DND-41 (cell line): ENCODE measurements at regions not wholly inside any gene's neighbourhood (a gene's known extent, or its start where the extent isn't known, plus 50 kb on each side); places are given as distances from the start of the nearest gene placed in this dataset.
"Not testable (repeated sequence)": the region's sequence is repeated elsewhere in the genome, so short reads cannot be mapped to it uniquely, and the experiment has no call there.

ENCODE experiments used
- ATAC-seq: fragments of 200-7000 bp; cut with Tn5 transposase; 3 replicates; pipeline ENCODE4 v1.9.1; 2021; ENCODE audit warnings: low read depth; ENCODE audit not compliant: insufficient read depth
- DNase-seq: peaks from one replicate; pipeline ENCODE4 v3.0.0-alpha.2; 2020
- H2AFZ ChIP-seq: 2 replicates; pipeline ENCODE4 v1.6.0; 2012; ENCODE audit warnings: low read depth, low read length
- H3K27ac ChIP-seq: 2 replicates; pipeline ENCODE4 v1.5.1; 2012; ENCODE audit warnings: low read length, inconsistent platforms
- H3K27me3 ChIP-seq: fragments of 200-600 bp; sonication (generic); 2 replicates; pipeline ENCODE4 v1.6.0; 2012; ENCODE audit warnings: low read length, mild to moderate bottlenecking, inconsistent platforms; ENCODE audit not compliant: insufficient read depth, poor library complexity
- H3K36me3 ChIP-seq: 2 replicates; pipeline ENCODE4 v1.5.1; 2012; ENCODE audit warnings: low read length, inconsistent platforms; ENCODE audit not compliant: insufficient read depth
- H3K4me1 ChIP-seq: 2 replicates; pipeline ENCODE4 v1.5.1; 2012; ENCODE audit warnings: mild to moderate bottlenecking, low read length; ENCODE audit not compliant: insufficient read depth
- H3K4me2 ChIP-seq: 2 replicates; pipeline ENCODE4 v1.6.0; 2012; ENCODE audit warnings: mild to moderate bottlenecking, moderate library complexity, low read length, inconsistent platforms; ENCODE audit not compliant: insufficient read depth
- H3K4me3 ChIP-seq, 2 experiments: fragments of 200-600 bp in 1 of 2; shearing (Covaris generic) in 1 of 2; 2 replicates each; pipeline ENCODE4 v1.5.1; 2012 to 2016; ENCODE audit warnings: inconsistent platforms in 2 of 2, low read length in 2 of 2, mild to moderate bottlenecking in 2 of 2, low read depth in 1 of 2, moderate library complexity in 1 of 2
- H3K79me2 ChIP-seq: 2 replicates; pipeline ENCODE4 v1.6.0; 2012; ENCODE audit warnings: low read length, inconsistent platforms; ENCODE audit not compliant: insufficient read depth
- H3K9ac ChIP-seq: 2 replicates; pipeline ENCODE4 v1.6.0; 2012; ENCODE audit warnings: low read depth, mild to moderate bottlenecking, inconsistent platforms, low read length, moderate library complexity
- H3K9me3 ChIP-seq: 2 replicates; pipeline ENCODE4 v1.5.1; 2012; ENCODE audit warnings: low read length, moderate library complexity, mild to moderate bottlenecking, inconsistent platforms; ENCODE audit not compliant: insufficient read depth, severe bottlenecking
- H4K20me1 ChIP-seq: 2 replicates; pipeline ENCODE4 v1.6.0; 2012; ENCODE audit warnings: low read length; ENCODE audit not compliant: insufficient read depth
- EZH2 ChIP-seq: IDR thresholded peaks from 3 replicates; pipeline ENCODE4 v1.6.1; 2012; ENCODE audit warnings: borderline replicate concordance, low read depth, mild to moderate bottlenecking, moderate library complexity, low read length, inconsistent platforms; ENCODE audit not compliant: severe bottlenecking
- TF ChIP-seq, protein P1 (sequence below): IDR thresholded peaks from 2 replicates; pipeline ENCODE4 v1.5.1; 2012; ENCODE audit warnings: borderline replicate concordance, low read length, moderate library complexity, mild to moderate bottlenecking; ENCODE audit not compliant: poor library complexity, severe bottlenecking; ENCODE audit errors: extremely low read depth

DNA sequence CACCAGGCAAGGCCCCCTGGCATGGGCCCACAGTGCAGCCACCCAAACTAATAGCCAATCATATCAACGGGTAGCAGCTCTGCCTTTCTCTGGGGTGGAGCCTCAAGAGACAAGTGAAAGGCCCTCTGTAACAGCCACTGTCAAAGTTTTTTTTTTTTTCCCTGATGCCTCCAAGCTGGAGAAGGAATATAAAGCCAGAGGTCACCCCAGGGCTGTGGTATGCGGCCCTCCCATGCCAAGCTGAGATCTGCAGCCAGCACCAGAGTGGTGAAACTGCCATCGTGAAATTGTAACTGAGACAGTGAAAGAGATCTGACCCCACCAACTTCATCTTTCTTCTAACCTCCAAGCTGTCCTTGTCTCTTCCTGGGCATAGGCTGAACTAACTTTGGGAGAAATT lies 407.0 kb downstream of the KLHL4 start:
- Histone ChIP-seq H4K20me1 (no peaks in the 10 kb centered on the region), H3K27ac (no peak overlapping the region), H3K27me3 (no peaks in the 10 kb centered on the region), H3K4me1 (no peaks in the 10 kb centered on the region), H3K9ac (no peak overlapping the region), H3K9me3 (no peaks in the 10 kb centered on the region), H2AFZ (no peak overlapping the region), H3K79me2 (no peaks in the 10 kb centered on the region), H3K4me2 (no peak overlapping the region), H3K4me3 (no peak overlapping the region), H3K36me3 (no peaks in the 10 kb centered on the region)
- TF ChIP-seq, protein P1, sequence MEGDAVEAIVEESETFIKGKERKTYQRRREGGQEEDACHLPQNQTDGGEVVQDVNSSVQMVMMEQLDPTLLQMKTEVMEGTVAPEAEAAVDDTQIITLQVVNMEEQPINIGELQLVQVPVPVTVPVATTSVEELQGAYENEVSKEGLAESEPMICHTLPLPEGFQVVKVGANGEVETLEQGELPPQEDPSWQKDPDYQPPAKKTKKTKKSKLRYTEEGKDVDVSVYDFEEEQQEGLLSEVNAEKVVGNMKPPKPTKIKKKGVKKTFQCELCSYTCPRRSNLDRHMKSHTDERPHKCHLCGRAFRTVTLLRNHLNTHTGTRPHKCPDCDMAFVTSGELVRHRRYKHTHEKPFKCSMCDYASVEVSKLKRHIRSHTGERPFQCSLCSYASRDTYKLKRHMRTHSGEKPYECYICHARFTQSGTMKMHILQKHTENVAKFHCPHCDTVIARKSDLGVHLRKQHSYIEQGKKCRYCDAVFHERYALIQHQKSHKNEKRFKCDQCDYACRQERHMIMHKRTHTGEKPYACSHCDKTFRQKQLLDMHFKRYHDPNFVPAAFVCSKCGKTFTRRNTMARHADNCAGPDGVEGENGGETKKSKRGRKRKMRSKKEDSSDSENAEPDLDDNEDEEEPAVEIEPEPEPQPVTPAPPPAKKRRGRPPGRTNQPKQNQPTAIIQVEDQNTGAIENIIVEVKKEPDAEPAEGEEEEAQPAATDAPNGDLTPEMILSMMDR = no peak
- TF ChIP-seq EZH2 = no peak
- ATAC-seq (no peak), DNase-seq (no peak)

DNA sequence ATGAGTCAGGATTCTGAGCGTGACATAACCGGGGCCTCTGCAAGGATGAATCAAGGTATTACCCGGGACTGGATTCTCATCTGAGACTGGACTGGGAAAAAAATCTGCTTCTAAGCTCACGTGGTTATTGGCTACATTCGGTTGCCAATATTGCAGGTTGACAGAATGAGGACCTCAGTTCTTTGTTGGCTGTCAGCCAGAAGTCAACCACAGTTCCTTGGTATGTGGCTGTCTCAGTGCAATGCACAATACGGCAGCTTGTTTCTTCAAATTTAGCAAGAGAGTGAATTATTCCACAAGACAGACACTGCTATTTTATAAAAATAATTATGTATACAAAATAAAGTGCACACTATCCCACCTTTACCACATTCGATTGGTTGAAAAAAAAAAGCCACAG lies 424.2 kb downstream of the KLHL4 start:
- H3K9ac ChIP-seq = no peak overlapping the region
- no peaks in the 10 kb centered on the region for H3K9me3 ChIP-seq
- H3K4me2 ChIP-seq = no peak overlapping the region
- H3K27ac ChIP-seq = no peak overlapping the region
- H3K4me1 ChIP-seq = no peaks in the 10 kb centered on the region
- H3K36me3 ChIP-seq = no peaks in the 10 kb centered on the region
- no peaks in the 10 kb centered on the region for H3K27me3 ChIP-seq
- ATAC-seq (no peak), DNase-seq (no peak)
- H4K20me1 ChIP-seq = no peaks in the 10 kb centered on the region
- no peak overlapping the region for H3K4me3 ChIP-seq
- no peaks in the 10 kb centered on the region for H3K79me2 ChIP-seq
- TF ChIP-seq, protein P1 = no peak
- no peak for TF ChIP-seq EZH2
- H2AFZ ChIP-seq = no peak overlapping the region

DNA sequence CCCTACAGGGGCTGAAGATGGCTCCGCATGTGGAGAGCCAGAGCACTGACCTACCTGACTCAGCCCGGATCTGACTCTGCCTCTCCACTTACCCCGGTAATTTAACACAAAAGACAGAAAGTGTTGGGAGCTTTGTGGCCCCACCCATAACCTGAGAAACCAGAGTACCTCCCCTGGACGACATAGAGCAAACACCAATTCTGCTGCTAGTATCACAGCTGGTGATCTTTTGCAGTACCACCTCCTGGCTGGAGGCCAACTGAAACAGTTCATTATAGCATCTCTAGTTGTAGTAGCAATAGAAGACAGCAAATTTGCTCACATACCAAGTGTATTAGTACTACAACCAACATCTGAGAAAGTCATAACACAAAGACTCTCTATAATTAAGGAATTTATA lies 443.9 kb downstream of the KLHL4 start:
- H3K27ac ChIP-seq = no peak overlapping the region
- H4K20me1 ChIP-seq = no peaks in the 10 kb centered on the region
- no peaks in the 10 kb centered on the region for H3K79me2 ChIP-seq
- no peaks in the 10 kb centered on the region for H3K9me3 ChIP-seq
- ATAC-seq (no peak), DNase-seq (no peak)
- TF ChIP-seq, protein P1 = no peak
- TF ChIP-seq EZH2 = no peak
- no peak overlapping the region for H2AFZ ChIP-seq
- no peak overlapping the region for H3K4me3 ChIP-seq
- H3K4me2 ChIP-seq = no peak overlapping the region
- no peaks in the 10 kb centered on the region for H3K36me3 ChIP-seq
- no peak overlapping the region for H3K9ac ChIP-seq
- H3K27me3 ChIP-seq = no peaks in the 10 kb centered on the region
- H3K4me1 ChIP-seq = no peaks in the 10 kb centered on the region

DNA sequence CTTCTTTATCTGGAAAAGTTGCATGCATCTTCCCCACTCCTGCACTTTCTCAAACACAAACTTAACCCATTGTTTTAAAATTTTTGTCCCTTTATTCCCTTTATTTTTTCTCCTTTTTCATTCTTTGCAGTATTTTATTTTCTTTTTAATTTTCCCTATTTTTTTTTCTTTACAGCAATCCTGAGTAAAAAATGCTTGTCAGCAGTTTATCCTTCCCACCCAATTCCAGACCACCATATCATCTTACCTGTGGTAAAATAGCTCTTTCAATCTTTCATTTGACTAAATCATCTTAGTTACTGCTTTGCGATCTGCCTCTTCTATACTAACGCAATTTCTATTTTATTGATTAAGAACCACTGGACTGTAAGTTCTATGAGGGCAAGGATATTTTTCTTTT lies 450.5 kb downstream of the KLHL4 start:
- Histone ChIP-seq H3K36me3 (no peaks in the 10 kb centered on the region), H4K20me1 (no peaks in the 10 kb centered on the region), H3K27ac (no peak overlapping the region), H3K4me1 (no peaks in the 10 kb centered on the region), H3K9ac (no peak overlapping the region), H3K27me3 (no peaks in the 10 kb centered on the region), H3K4me3 (no peak overlapping the region), H2AFZ (no peak overlapping the region), H3K9me3 (no peaks in the 10 kb centered on the region), H3K79me2 (no peaks in the 10 kb centered on the region), H3K4me2 (no peak overlapping the region)
- TF ChIP-seq, protein P1 = no peak
- TF ChIP-seq EZH2 = no peak
- DNase-seq (no peak), ATAC-seq (no peak)

DNA sequence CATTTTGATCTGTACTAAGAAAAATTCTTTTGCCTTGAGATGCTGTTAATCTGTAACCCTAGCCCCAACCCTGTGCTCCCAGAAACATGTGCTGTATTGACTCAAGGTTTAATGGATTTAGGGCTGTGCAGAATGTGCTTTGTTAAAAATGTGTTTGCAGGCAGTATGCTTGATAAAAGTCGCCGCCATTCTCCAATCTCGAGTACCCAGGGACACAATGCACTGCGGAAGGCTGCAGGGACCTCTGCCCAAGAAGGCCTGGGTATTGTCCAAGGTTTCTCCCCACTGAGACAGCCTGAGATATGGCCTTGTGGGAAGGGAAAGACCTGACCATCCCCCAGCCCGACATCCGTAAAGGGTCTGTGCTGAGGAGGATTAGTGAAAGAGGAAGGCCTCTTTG lies 454.5 kb downstream of the KLHL4 start:
- H3K27me3 ChIP-seq, H2AFZ ChIP-seq, H3K9me3 ChIP-seq, H3K4me3 ChIP-seq, H3K27ac ChIP-seq, H3K4me2 ChIP-seq, DNase-seq, ATAC-seq, H3K36me3 ChIP-seq, H3K4me1 ChIP-seq, H3K79me2 ChIP-seq, H4K20me1 ChIP-seq, H3K9ac ChIP-seq: not testable (repeated sequence)
